M059J (cell line): ENCODE measurements at regions not wholly inside any gene's neighbourhood (a gene's known extent, or its start where the extent isn't known, plus 50 kb on each side); places are given as distances from the start of the nearest gene placed in this dataset.

Source experiments
- DNase-seq: peaks from one replicate; pipeline ENCODE4 v3.0.0-alpha.2; 2012; ENCODE audit warnings: low read depth

- no peak for DNase-seq
These were observed 263.7 kb downstream of the SOX11 start for GRCh38 chr2:5955921-5956320.

DNA sequence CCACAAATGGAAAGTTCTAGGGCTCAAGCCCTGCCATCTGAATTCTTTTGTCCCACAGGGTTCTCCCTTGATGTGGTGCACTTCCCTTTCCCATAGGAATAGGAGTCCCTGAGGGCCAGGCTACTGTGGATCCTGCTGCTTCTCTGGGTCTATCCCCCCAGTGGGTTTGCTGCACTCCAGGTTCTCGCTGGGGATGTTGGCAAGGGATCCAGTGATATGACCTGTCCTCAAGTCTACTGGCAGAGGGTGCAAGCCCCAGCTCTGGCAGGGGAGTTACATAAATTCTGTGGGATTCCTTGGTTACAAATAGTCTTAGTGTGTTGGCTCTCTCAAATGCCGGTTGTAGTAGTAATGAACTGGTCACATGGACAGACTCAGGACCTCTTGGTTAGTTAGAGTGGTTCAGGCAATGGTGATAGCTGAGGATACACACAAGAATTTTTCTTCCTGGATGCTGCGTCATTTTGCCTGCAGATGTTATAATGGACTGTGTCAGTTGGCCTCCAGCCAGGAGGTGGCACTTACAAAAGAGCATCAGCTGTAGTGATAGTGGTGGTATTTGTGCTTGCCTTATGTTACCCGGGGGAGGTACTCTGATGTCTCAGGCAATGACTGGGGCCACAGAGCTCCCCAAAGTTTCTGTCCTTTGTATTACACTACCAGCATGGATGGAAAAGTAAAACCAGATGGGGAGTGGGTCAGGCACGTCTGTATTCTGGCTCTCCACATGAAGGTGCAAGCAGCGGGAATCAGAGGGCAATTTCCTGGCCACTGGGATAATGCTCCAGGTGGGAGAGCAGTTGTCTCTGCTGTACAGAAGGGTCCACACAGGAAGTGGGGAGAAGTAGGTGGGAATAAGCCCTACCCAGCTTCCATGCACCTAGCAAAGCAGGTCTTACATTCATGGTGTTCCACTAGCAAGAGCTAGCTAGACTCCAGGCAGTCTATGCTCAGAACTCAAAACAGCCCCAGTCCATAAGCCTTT, 267.9 kb downstream of the SOX11 start:
- no peak for DNase-seq

DNA sequence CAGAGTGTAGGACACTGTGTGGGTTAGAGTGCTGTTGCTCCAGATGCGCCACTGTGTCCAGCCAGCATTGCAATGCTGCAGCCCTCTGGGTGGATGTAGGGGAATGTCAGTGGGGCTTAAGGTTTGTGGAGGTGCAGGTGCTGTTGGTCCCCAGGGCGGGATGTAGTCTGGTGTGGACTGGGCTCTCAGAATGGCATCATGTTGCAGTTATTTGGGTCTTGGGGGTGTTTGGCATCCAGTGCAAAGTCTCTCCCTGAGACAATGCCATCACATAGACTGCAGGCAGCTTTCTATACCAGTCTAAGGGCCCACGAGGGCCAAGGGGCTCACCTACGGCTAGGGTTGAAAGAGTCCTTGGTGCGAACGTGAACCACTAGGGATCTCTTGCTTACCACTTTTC, 275.3 kb downstream of the SOX11 start:
- DNase-seq, result no peak

- DNase-seq, result no peak
These were observed 277.1 kb downstream of the SOX11 start for GRCh38 chr2:5969303-5969702.

DNA sequence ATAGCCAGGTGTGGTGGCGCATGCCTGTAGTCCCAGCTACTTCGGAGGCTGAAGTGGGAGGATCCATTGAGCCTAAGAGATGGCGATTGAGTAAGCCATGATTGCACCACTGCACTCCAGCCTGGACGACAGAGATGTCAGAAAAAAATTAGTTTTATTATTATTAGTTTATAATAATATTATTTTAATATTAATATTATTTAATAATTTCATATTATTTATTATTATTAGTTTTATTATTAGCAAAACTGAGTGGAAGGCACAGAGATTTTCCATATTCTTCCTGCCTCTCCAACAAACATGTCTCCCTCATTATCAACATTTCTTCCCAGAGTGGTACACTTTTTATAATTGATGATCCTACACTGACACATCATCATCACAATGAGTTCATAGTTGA, 278.2 kb downstream of the SOX11 start:
- no peak for DNase-seq

DNA sequence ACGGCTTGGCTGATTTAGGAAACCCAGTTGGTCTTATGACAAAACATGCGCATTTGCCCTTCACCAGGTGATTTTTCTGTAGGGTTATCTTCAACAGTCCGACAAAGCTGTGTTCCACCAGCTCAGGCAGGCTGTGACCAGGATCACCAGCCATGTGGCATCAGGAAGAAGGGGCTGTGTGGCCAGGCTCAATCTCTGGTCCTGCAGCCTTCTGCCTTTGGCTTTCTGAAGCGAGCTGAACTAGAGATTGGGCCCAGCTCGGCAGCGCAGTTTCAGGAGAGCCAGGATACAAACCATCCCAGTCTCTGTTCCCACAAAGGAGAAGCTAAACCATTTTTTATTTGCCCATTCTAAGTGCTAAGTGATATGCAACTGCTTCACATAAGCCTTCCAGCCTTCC, 282.3 kb downstream of the SOX11 start:
- no peak for DNase-seq

- DNase-seq, result no peak
These were observed 283.2 kb downstream of the SOX11 start for GRCh38 chr2:5975401-5975800.

GRCh38 chr2:5976531-5977065, 284.4 kb downstream of the SOX11 start:
- DNase-seq, result no peak

GRCh38 chr2:5977477-5977876, 285.3 kb downstream of the SOX11 start:
- DNase-seq, result no peak

GRCh38 chr2:5978131-5978751, 286.1 kb downstream of the SOX11 start:
- DNase-seq, result no peak

GRCh38 chr2:5980450-5981190, 288.4 kb downstream of the SOX11 start:
- no peak for DNase-seq

DNA sequence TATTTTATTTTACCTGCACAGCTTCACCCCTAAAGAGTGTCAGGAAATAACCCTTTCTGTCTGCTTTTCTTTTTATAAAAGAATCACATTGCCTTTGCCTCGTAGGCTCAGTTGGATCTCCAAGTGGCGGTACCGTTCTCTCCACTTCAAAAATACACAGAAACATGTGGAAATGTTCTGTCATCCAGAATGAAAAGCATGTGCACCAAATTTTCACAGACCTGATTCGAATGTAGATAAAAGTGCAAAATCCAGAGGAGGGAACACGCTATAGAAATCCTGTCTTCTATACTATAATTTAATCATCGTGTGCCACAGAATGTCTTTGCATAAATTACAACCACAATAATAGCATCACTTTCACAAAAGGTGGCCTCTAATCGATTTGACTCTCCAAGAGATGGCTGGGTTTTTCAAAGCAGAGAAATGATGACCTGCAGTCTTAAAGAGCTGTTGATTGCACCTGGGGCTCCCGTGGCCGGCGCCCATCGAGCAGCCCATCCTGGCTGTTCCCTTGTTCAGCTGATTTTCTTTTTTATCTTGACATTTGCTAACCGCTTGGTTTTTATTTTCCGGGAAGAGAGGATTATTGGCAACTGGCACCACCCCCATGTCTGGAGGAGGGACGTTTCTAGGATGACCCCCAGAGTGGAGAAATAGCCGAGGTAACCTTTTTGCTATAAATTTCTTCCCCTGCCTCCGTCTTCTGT, 290.2 kb downstream of the SOX11 start:
- no peak for DNase-seq

- DNase-seq, result no peak
These were observed 290.7 kb downstream of the SOX11 start for GRCh38 chr2:5982903-5983265.

GRCh38 chr2:5983511-5984272, 291.5 kb downstream of the SOX11 start:
- DNase-seq, result no peak

GRCh38 chr2:5984273-5984655, 292.1 kb downstream of the SOX11 start:
- DNase-seq, result no peak

DNA sequence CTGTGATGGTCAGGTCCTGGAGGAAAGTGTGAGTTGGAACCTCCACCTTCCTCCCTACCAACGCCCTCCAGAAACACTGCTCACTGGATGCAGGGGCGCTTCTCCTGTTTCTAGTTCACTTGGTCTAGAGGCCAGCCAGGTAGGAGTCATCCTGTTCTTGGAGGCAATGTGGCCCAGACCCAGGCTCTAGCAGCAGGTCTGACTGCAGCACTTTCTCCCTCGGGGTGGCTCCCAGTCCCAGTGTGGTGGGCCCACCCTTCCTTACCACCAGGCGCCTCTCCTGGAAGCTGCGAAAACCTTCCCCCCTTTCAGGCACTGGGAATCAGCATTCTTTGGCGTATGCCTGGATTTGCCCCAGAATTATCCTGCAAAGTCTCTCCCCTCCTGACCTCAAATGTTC, 292.8 kb downstream of the SOX11 start:
- no peak for DNase-seq

GRCh38 chr2:5985536-5986385, 293.6 kb downstream of the SOX11 start:
- no peak for DNase-seq

GRCh38 chr2:5986801-5987787, 294.9 kb downstream of the SOX11 start:
- no peak for DNase-seq

DNA sequence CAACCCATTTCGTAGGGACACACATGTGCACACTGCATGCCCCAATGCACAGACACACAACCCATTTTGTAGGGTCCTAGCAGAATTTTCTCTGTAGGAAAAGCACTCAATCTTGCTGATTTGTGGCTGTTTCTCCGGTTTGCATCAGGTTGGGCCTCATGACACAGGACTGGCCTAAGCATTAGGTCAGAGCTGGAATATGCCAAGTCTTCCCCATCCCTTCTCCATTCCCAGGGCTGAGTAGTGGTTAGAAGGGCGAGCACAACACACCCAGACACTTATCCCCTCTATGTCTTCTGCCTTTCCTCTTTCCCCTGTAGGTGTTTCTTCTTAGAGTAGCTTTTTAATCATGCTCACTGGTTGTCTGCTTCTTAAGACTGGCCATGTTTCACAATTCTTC, 295.9 kb downstream of the SOX11 start:
- no peak for DNase-seq
